Ishikawa (cell line): ENCODE measurements at regions not wholly inside any gene's neighbourhood (a gene's known extent, or its start where the extent isn't known, plus 50 kb on each side); places are given as distances from the start of the nearest gene placed in this dataset.

ENCODE experiments used
- CEBPB ChIP-seq: IDR thresholded peaks from 2 replicates; pipeline ENCODE4 v1.6.1; 2012
- CREB1 ChIP-seq: IDR thresholded peaks from 2 replicates; pipeline ENCODE4 v1.6.1; 2012; ENCODE audit warnings: low read depth
- EGR1 ChIP-seq: IDR thresholded peaks from 2 replicates; pipeline ENCODE4 v1.6.1; 2012
- EP300 ChIP-seq: IDR thresholded peaks from 2 replicates; pipeline ENCODE4 v1.6.1; 2012; ENCODE audit warnings: borderline replicate concordance
- FOXM1 ChIP-seq: IDR thresholded peaks from 2 replicates; pipeline ENCODE4 v1.6.1; 2012; ENCODE audit warnings: low read depth, borderline replicate concordance
- MAX ChIP-seq: IDR thresholded peaks from 2 replicates; pipeline ENCODE4 v1.6.1; 2012
- NFIC ChIP-seq: IDR thresholded peaks from 2 replicates; pipeline ENCODE4 v1.6.1; 2012
- RAD21 ChIP-seq: IDR thresholded peaks from 2 replicates; pipeline ENCODE4 v1.6.1; 2012; ENCODE audit warnings: low read depth
- REST ChIP-seq: IDR thresholded peaks from 2 replicates; pipeline ENCODE4 v1.6.1; 2012; ENCODE audit warnings: low read depth, mild to moderate bottlenecking
- TAF1 ChIP-seq: IDR thresholded peaks from 2 replicates; pipeline ENCODE4 v1.6.1; 2012; ENCODE audit warnings: low read depth, mild to moderate bottlenecking
- TCF12 ChIP-seq: IDR thresholded peaks from 2 replicates; pipeline ENCODE4 v1.6.1; 2012; ENCODE audit warnings: low read depth
- TEAD4 ChIP-seq: IDR thresholded peaks from 2 replicates; pipeline ENCODE4 v1.6.1; 2012
- USF1 ChIP-seq: IDR thresholded peaks from 2 replicates; pipeline ENCODE4 v1.6.1; 2012
- YY1 ChIP-seq: IDR thresholded peaks from 2 replicates; pipeline ENCODE4 v1.6.1; 2012; ENCODE audit warnings: low read depth
- ZBTB7A ChIP-seq: IDR thresholded peaks from 2 replicates; pipeline ENCODE4 v1.6.1; 2012; ENCODE audit warnings: low read depth

GRCh38 chr10:59079386-59080226, 96.8 kb upstream of the PHYHIPL start:
- TF ChIP-seq TCF12 (no peak), MAX (no peak), CEBPB (no peak), ZBTB7A (no peak), TAF1 (no peak), YY1 (no peak), NFIC (no peak), REST (no peak), USF1 (no peak), CREB1 (no peak), EP300 (no peak), FOXM1 (no peak), EGR1 (no peak), TEAD4 (no peak), RAD21 (no peak)

- TF ChIP-seq NFIC (no peak), EGR1 (no peak), MAX (no peak)
Measured at GRCh38 chr10:59082249-59082648, 94.2 kb upstream of the PHYHIPL start.

- no peak for TF ChIP-seq MAX
- no peak for TF ChIP-seq REST
- TF ChIP-seq TAF1: no peak
- TF ChIP-seq TEAD4: no peak
- TF ChIP-seq USF1: no peak
- TF ChIP-seq RAD21: no peak
- no peak for TF ChIP-seq FOXM1
- TF ChIP-seq YY1: no peak
- no peak for TF ChIP-seq EP300
- TF ChIP-seq NFIC: no peak
- TF ChIP-seq ZBTB7A: no peak
- no peak for TF ChIP-seq CREB1
- TF ChIP-seq TCF12: no peak
- TF ChIP-seq EGR1: no peak
- no peak for TF ChIP-seq CEBPB
Measured at GRCh38 chr10:59085054-59085453, 91.4 kb upstream of the PHYHIPL start.

- TF ChIP-seq TAF1 (no peak), FOXM1 (no peak), ZBTB7A (no peak), USF1 (no peak), CREB1 (no peak), TCF12 (no peak), TEAD4 (no peak), RAD21 (no peak), CEBPB (no peak), EGR1 (no peak), YY1 (no peak), MAX (no peak), REST (no peak), EP300 (no peak), NFIC (no peak)
Measured at GRCh38 chr10:59085711-59086502, 90.5 kb upstream of the PHYHIPL start.
